ENCODE measurements at regions not wholly inside any gene's neighbourhood (a gene's known extent, or its start where the extent isn't known, plus 50 kb on each side); places are given as distances from the start of the nearest gene placed in this dataset.

DNA sequence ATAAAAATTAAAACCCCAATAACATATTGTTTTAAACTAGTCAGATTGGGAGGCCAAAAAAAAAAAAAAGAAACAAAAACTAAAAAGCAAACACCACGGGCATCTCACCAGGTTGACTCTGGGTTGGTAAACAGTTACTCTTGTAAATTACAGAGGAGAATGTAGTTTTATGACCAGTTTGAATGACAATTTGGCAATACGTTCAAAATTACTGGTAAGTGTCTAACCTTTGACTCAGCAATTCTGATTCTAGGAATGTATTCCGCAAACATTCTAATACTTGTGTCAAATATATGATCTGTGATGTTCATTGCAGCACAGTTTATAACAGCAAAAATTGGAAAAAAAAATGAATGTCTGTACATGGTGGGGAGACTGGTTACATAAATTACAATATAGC, 1376.0 kb downstream of the TBC1D22A start:
- POLR2A ChIA-PET, result no interaction called here

GRCh38 chr22:48137640-48138039, 1375.2 kb downstream of the TBC1D22A start:
- H3K4me1 ChIP-seq (ENCODE audit: insufficient read depth, low read length), result no peaks in the 10 kb centered on the region
- FAIRE-seq (no peak), ATAC-seq (no peak), DNase-seq (ENCODE audit: low spot score) (no peak)
- no peak overlapping the region for H3K9ac ChIP-seq (ENCODE audit: insufficient read depth, low read depth, low read length)
- H4K20me1 ChIP-seq (ENCODE audit: insufficient read depth, low read length), result no peaks in the 10 kb centered on the region
- no peak overlapping the region for H2AFZ ChIP-seq (ENCODE audit: low read length)
- POLR2A ChIA-PET, result no interaction called here
- in situ Hi-C loops (cut with HindIII; ENCODE audit: extremely low pct_ligation_motif_present, low pct_unique_long_range_greater_than_20kb) (no loop called here), intact Hi-C loops (cut with micrococcal nuclease; ENCODE audit: unreplicated experiment) (no loop called here)
- WGBS (ENCODE audit: low lambda C conversion rate), result 11% methylated on average over 5 of the region's 10 CpGs
- no TSS peak for BruUV-seq (replicated peaks)
- CTCF ChIA-PET (ENCODE audit: low intra/inter-chr PET ratio, low total read pairs), result interaction anchor here (0.7 kb wide), 1 partner anchor 424 kb away, joined by 3 read pairs; no protein-coding TSS in a partner anchor
- H3K4me2 ChIP-seq (ENCODE audit: low read depth, low read length), result no peak overlapping the region
- H3K27ac ChIP-seq (ENCODE audit: extremely low read length, insufficient read depth, low read length), result no peak overlapping the region
- peaks cover 17% of the 10 kb centered on the region for H3K9me3 ChIP-seq (ENCODE audit: low read length)
- H3K36me3 ChIP-seq (replicated peaks in 1 of 2; ENCODE audit: control insufficient read depth in 1 of 2, insufficient read depth in 2 of 2, low read length in 2 of 2), result no peaks in the 10 kb centered on the region
- peaks cover 2 to 14% of the 10 kb centered on the region in 2 experiments; a peak in 4 of 5 replicates for H3K27me3 ChIP-seq (ENCODE audit: control insufficient read depth in 1 of 2, insufficient read depth in 2 of 2, low read length in 2 of 2)
- no peaks in the 10 kb centered on the region for H3K79me2 ChIP-seq (ENCODE audit: insufficient read depth, low read length)
- H3K4me3 ChIP-seq (replicated peaks in 1 of 3; ENCODE audit: insufficient read depth in 1 of 3, low read depth in 2 of 3, low read length in 3 of 3), result no peak overlapping the region
- no peak for TF ChIP-seq ZNF510 (CRISPR knock-in tag; IDR thresholded peaks at IDR 0.05; ENCODE audit: low read depth)
- TF ChIP-seq, protein P1, sequence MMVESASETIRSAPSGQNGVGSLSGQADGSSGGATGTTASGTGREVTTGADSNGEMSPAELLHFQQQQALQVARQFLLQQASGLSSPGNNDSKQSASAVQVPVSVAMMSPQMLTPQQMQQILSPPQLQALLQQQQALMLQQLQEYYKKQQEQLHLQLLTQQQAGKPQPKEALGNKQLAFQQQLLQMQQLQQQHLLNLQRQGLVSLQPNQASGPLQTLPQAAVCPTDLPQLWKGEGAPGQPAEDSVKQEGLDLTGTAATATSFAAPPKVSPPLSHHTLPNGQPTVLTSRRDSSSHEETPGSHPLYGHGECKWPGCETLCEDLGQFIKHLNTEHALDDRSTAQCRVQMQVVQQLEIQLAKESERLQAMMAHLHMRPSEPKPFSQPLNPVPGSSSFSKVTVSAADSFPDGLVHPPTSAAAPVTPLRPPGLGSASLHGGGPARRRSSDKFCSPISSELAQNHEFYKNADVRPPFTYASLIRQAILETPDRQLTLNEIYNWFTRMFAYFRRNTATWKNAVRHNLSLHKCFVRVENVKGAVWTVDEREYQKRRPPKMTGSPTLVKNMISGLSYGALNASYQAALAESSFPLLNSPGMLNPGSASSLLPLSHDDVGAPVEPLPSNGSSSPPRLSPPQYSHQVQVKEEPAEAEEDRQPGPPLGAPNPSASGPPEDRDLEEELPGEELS (CRISPR knock-in tag; IDR thresholded peaks at IDR 0.05), result no peak
- no peak for TF ChIP-seq HOXA5 (CRISPR knock-in tag; IDR thresholded peaks at IDR 0.05)
- no peak for TF ChIP-seq SRSF9 (IDR thresholded peaks at IDR 0.05; ENCODE audit: borderline replicate concordance, insufficient read depth, low read depth, low read length, poor library complexity, severe bottlenecking)
- no peak for TF ChIP-seq HOXA3 (CRISPR knock-in tag; IDR thresholded peaks at IDR 0.05)
- no peak for TF ChIP-seq FOXM1 (CRISPR knock-in tag; IDR thresholded peaks at IDR 0.05)
- TF ChIP-seq HOXA7 (CRISPR knock-in tag; IDR thresholded peaks at IDR 0.05), result no peak
- no peak for TF ChIP-seq YEATS4 (CRISPR knock-in tag; IDR thresholded peaks at IDR 0.05; ENCODE audit: borderline replicate concordance)
- TF ChIP-seq ZNF121 (CRISPR knock-in tag; IDR thresholded peaks at IDR 0.05), result no peak
- no peak for TF ChIP-seq SUZ12 (IDR thresholded peaks at IDR 0.05; ENCODE audit: low read depth, low read length)
- no peak for TF ChIP-seq MBD4 (IDR thresholded peaks at IDR 0.05; ENCODE audit: borderline replicate concordance, low read length)
- no peak for TF ChIP-seq ZNF629 (CRISPR knock-in tag; conservative IDR thresholded peaks at IDR 0.05)
- TF ChIP-seq ZNF567 (CRISPR knock-in tag; IDR thresholded peaks at IDR 0.05; ENCODE audit: borderline replicate concordance), result no peak
- TF ChIP-seq PAXIP1 (CRISPR knock-in tag; conservative IDR thresholded peaks at IDR 0.05), result no peak

More for the DNA sequence above, 1376.0 kb downstream of the TBC1D22A start:
- in situ Hi-C loops (cut with HindIII; ENCODE audit: extremely low pct_ligation_motif_present, low pct_unique_long_range_greater_than_20kb) (no loop called here), intact Hi-C loops (cut with micrococcal nuclease; ENCODE audit: unreplicated experiment) (no loop called here)
- H3K9ac ChIP-seq (ENCODE audit: insufficient read depth, low read depth, low read length), result no peak overlapping the region
- DNase-seq (ENCODE audit: low spot score) (no peak), ATAC-seq (no peak), FAIRE-seq (no peak)
- no peak overlapping the region for H3K4me2 ChIP-seq (ENCODE audit: low read depth, low read length)
- H3K79me2 ChIP-seq (ENCODE audit: insufficient read depth, low read length), result no peaks in the 10 kb centered on the region
- no peaks in the 10 kb centered on the region for H3K4me1 ChIP-seq (ENCODE audit: insufficient read depth, low read length)
- CTCF ChIA-PET (ENCODE audit: low intra/inter-chr PET ratio, low total read pairs), result no interaction called here
- peaks cover 13% of the 10 kb centered on the region for H3K9me3 ChIP-seq (ENCODE audit: low read length)
- no peaks in the 10 kb centered on the region for H3K36me3 ChIP-seq (replicated peaks in 1 of 2; ENCODE audit: control insufficient read depth in 1 of 2, insufficient read depth in 2 of 2, low read length in 2 of 2)
- TF ChIP-seq ZNF672 (CRISPR knock-in tag; IDR thresholded peaks at IDR 0.05), result no peak
- TF ChIP-seq SRY (CRISPR knock-in tag; IDR thresholded peaks at IDR 0.05), result no peak
- TF ChIP-seq MAFK (conservative IDR thresholded peaks at IDR 0.05 in 1 of 2, IDR thresholded peaks at IDR 0.05 in 1 of 2; ENCODE audit: low read length in 2 of 2), result 0 out of 4 replicates have a peak, but pooled peaks of 1 of the 2 experiments have one; percentile 12
- no peaks in the 10 kb centered on the region for H4K20me1 ChIP-seq (ENCODE audit: insufficient read depth, low read length)
- 6% methylated on average over 3 of the region's 3 CpGs for WGBS (ENCODE audit: low lambda C conversion rate)
- H3K27ac ChIP-seq (ENCODE audit: extremely low read length, insufficient read depth, low read length), result no peak overlapping the region
- H3K27me3 ChIP-seq (ENCODE audit: control insufficient read depth in 1 of 2, insufficient read depth in 2 of 2, low read length in 2 of 2), result peaks cover 2 to 14% of the 10 kb centered on the region in 2 experiments; a peak in 4 of 5 replicates
- H3K4me3 ChIP-seq (replicated peaks in 1 of 3; ENCODE audit: insufficient read depth in 1 of 3, low read depth in 2 of 3, low read length in 3 of 3), result no peak overlapping the region
- no peak overlapping the region for H2AFZ ChIP-seq (ENCODE audit: low read length)
- BruUV-seq (replicated peaks), result no TSS peak

All from HepG2 (cell line).